NOMO-1 treated with dmso at 0.1 percent for 144 hours (cell line): ENCODE measurements at regions not wholly inside any gene's neighbourhood (a gene's known extent, or its start where the extent isn't known, plus 50 kb on each side); places are given as distances from the start of the nearest gene placed in this dataset.
A peak's percentile ranks its signal among the peaks of the same experiment; 100 is the strongest.

Experiments
- DNase-seq: peaks from one replicate; lab custom pipeline; 2025; ENCODE audit not compliant: unreplicated experiment; lab: John Stamatoyannopoulos, UW

DNA sequence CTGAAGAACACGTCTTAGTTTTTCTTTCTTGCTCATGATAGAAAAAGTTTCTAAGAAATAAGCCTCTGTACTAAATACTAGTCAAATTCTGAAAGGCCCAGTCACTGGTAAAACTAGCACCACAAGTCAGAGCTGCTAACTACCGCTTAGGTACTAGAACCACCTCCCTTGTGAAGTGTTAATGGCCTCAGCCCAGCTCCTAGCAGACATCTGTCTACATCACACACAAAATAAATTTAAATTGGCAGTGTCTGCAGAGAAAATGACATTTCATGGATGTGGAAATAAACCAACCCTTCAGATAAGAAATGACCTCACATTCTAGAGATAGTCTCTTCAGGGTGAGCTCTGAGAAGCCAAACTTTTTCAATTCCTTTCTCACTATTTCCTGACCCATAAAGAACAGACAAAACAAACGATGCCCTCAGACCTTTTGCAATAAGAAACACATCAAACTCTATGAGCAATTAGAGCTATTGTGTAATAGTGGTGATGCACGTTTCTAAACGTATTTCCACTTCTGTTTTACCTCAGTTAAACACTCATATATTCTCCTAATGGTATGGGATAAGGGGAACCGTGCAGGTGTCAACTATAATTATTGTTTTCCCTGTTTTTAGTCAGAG, 70.3 kb upstream of the DSG1 start:
- DNase-seq = peak; percentile 42

DNA sequence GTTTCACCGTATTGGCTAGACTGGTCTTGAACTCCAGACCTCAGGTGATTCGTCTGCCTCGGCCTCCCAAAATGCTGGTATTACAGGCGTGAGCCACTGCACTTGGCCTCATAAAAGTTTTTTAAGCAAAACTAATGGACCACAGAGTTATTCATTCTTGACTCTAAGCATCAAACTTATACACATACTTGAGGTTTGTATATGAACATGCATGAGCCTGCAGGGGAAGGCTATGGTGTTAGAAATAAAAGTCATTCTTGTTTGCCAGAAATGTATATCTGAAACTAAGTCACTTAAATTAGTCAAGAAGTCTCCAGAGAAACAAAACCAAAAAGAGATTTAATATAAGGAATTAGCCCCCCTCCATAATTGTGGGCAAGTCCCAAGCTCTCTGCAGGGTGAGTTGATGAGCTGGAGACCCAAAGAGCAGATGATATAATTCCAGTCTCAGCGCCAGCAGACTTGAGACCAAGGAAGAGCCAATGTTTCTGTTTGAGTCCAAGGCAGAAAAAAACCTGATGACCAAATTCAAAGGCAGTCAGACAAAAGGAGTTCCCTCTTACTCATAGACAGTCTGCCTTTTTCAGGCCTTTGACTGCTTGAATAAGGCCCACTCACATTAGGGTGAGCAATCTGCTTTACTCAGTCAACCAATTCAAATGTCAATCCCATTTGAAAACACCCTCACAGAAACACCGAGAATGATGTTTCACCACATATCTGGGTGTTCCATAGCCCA, 69.0 kb upstream of the DSG1 start:
- DNase-seq = no peak

DNA sequence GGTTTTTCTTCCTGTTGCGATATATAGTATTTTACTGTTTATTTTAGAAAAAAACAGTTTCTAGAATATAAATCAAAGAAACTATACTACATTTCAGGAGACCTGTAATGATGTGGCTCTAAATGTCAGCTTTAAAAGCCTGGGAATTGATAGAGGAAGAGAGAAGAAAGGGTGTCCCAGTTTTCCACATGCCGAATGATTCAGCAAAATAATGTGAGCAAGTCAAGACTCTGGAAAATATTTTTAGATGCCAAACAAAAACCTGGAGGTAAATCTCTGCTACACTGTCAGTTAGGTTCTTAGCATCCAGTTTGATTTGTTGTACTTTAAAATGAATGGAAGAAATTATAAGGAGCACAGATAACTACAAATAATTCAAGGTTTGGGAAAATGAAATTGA, 67.1 kb upstream of the DSG1 start:
- DNase-seq = no peak

DNA sequence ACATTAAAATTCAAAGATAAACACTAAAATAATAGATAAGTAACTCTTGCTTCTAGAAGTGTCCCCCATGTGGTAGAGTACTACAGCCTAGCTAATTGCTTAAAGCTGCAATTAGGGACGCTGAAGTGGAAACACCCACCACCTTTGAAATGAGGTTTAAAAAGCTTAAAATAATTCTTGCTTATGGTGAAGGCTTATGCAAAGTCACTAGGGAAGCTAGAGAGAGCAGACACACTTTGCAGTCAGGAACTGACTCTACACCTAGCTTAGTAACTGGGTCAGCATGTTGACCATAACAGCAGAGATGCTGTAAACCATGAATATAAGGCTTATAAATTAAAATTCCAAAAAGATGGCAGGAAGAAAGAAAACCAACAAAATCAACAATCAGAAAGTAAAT, 65.4 kb upstream of the DSG1 start:
- no peak for DNase-seq

DNA sequence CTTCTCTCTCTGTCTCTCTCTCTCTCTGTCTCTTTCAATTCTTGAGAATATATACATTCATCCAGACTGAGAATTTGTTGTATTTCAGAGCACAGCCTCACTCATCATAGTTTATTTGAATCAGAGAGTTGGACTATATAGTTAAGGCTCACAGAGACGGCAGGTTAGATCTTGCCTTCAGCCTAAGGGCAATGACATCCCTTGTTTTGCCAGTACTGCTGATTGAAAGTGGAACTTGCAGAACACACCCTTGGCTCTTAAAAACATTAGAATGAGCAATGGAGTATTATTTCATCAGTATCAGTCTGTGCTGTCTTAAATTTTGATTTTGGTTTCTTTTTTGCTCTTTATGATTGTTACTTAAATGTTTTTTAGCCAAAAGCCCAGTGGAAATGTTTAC, 62.0 kb upstream of the DSG1 start:
- no peak for DNase-seq

DNA sequence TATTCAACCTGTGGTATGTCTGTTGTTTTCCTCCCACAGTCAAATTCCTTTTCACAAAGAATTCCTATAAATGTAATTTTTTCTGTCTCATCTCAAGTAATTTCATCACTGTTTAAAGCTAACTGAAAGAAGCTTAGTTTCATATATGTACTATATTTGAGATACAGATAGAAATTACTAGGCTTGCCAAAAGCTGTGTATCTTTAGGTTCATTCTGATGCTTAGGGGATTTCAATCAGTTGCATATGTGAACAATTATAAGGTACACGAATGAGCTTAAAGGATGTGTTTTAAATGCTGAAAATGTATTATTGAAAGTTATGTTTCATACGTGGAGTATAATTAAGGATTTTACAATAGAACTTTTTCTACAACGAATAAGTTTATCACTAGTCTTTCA, 59.2 kb upstream of the DSG1 start:
- DNase-seq = no peak

DNA sequence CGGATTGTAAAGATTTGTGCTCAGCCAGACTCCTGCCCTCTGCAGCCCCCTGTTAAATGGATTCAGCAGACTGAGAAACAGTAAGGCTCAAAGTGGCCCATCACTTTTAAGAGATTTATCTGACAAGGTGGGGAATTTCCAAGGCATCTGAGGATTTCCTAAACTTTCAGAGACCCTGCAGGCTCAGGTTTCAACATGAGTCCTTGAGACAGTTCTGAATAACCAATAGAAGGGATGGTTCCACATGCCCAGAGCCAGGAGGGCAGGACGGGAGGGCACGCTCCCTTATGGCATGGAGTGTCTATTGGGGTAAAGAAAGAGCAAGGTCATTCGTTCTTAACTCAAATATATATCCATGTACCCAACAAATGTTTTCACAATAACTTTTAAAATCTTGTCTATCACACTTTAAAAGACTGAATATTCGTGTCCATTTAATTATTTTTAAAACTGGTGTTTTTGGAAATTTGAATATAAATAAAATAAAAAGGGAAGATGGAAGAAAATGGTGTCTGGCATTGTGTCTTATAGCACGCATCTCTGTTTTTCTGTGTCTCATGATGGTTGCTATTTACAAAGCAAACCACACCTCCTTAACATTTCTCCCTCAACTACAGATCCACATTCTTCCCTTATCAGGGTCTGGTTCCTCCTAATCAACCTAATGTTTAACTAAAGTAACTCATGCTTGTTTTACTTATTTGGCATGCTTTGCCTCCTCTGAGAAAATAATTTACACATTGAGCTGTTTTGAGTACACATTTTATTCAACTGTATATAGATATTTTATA, 56.0 kb upstream of the DSG1 start:
- no peak for DNase-seq

DNA sequence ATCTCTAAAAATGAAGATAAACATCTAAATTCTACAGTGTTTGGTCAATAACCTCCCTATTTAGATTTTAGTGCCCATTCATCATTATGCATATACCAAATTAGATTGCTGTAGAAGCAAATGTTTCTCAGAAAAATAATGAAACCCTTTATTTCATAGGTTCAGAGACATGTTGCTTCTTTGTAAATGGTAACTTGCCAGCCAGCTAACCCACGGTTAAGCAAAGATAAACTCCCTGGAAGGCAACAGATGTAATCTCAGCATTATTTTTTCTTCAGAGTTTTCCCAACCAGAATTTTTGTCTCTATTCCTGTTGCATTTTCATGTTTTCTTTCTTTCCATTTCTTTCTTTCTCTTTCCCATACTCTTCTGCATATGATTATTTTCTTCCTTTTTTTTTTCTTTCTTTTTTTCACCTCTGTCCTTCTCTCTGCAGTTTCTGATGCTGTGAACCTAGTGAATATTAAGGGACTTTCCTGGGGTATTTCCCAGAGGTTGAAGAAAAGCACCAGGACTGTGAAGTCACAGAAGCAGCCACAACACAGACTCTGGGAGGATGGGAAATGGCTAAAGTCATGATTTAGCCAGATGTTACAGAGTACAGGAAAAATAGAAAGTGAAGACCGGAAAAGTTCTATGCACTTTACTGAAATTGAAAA, 50.0 kb upstream of the DSG1 start:
- DNase-seq = no peak
